Activated T-cell treated with anti-CD3 and anti-CD28 coated beads, Interleukin-2, amount 50 U/mL, for 72 hours (primary cell): ENCODE measurements at regions not wholly inside any gene's neighbourhood (a gene's known extent, or its start where the extent isn't known, plus 50 kb on each side); places are given as distances from the start of the nearest gene placed in this dataset.

ENCODE experiments used
- ATAC-seq, 2 donors: fragments of 150-1000 bp; cut with Tn5 transposase; replicated peaks in 1 of 2; 2 replicates each; pipeline ENCODE4 v1.10.0; 2021; ENCODE audit warnings: moderate library complexity in 2 of 2, mild to moderate bottlenecking in 1 of 2
- DNase-seq, 2 donors: peaks; one replicate each; pipeline ENCODE4 v3.0.0; 2021 to 2022; ENCODE audit warnings: mixed read lengths in 1 of 2
- H3K27ac Mint-ChIP-seq: one replicate; pipeline ENCODE4 v1.8.0; 2022; ENCODE audit warnings: mild to moderate bottlenecking, moderate library complexity, mixed read lengths
- H3K27me3 Mint-ChIP-seq: one replicate; pipeline ENCODE4 v1.8.0; 2022; ENCODE audit warnings: low read depth, mixed read lengths
- H3K36me3 Mint-ChIP-seq, 2 donors: one replicate each; pipeline ENCODE4 v1.8.0; 2022; ENCODE audit warnings: mixed read lengths in 2 of 2, mild to moderate bottlenecking in 1 of 2; ENCODE audit not compliant: insufficient read depth in 2 of 2
- H3K4me1 Mint-ChIP-seq: one replicate; pipeline ENCODE4 v1.8.0; 2022; ENCODE audit warnings: low read depth, mixed read lengths
- H3K4me3 Mint-ChIP-seq, 2 donors: one replicate each; pipeline ENCODE4 v1.8.0; 2022; ENCODE audit warnings: mild to moderate bottlenecking in 2 of 2, mixed read lengths in 2 of 2, moderate library complexity in 2 of 2
- H3K9me3 Mint-ChIP-seq, 2 donors: one replicate each; pipeline ENCODE4 v1.8.0; 2022; ENCODE audit warnings: mixed read lengths in 2 of 2

- Mint-ChIP-seq H3K9me3 (peaks cover 0 to 4% of the 10 kb centered on the region in 2 donors), H3K27me3 (no peaks in the 10 kb centered on the region), H3K4me1 (no peaks in the 10 kb centered on the region), H3K36me3 (no peaks in the 10 kb centered on the region), H3K4me3 (no peak overlapping the region), H3K27ac (no peak overlapping the region)
- ATAC-seq (no peak), DNase-seq (no peak)
Measured at GRCh38 chr4:35102066-35102465, 1142.2 kb downstream of the ARAP2 start.

GRCh38 chr4:35105486-35105885 lies 1138.8 kb downstream of the ARAP2 start:
- Mint-ChIP-seq H3K9me3 (peaks cover 4 to 5% of the 10 kb centered on the region in 2 donors), H3K27me3 (no peaks in the 10 kb centered on the region), H3K4me3 (no peak overlapping the region), H3K4me1 (no peaks in the 10 kb centered on the region), H3K36me3 (no peaks in the 10 kb centered on the region), H3K27ac (no peak overlapping the region)
- ATAC-seq (no peak), DNase-seq (no peak)

- no peak for ATAC-seq
- peaks cover 4 to 5% of the 10 kb centered on the region in 2 donors for H3K9me3 Mint-ChIP-seq
- no peak overlapping the region for H3K27ac Mint-ChIP-seq
- no peaks in the 10 kb centered on the region for H3K27me3 Mint-ChIP-seq
- no peaks in the 10 kb centered on the region for H3K36me3 Mint-ChIP-seq
- H3K4me3 Mint-ChIP-seq: no peak overlapping the region
- no peak for DNase-seq
- no peaks in the 10 kb centered on the region for H3K4me1 Mint-ChIP-seq
Measured at GRCh38 chr4:35106091-35106734, 1138.1 kb downstream of the ARAP2 start.

GRCh38 chr4:35124106-35124505 lies 1120.2 kb downstream of the ARAP2 start:
- no peaks in the 10 kb centered on the region for H3K27me3 Mint-ChIP-seq
- H3K27ac Mint-ChIP-seq: no peak overlapping the region
- H3K4me1 Mint-ChIP-seq: no peaks in the 10 kb centered on the region
- no peak overlapping the region for H3K4me3 Mint-ChIP-seq
- ATAC-seq: no peak
- peaks cover 0 to 2% of the 10 kb centered on the region in 2 donors for H3K9me3 Mint-ChIP-seq
- H3K36me3 Mint-ChIP-seq: no peaks in the 10 kb centered on the region
- no peak for DNase-seq

- Mint-ChIP-seq H3K27me3 (no peaks in the 10 kb centered on the region), H3K4me3 (no peak overlapping the region), H3K36me3 (no peaks in the 10 kb centered on the region), H3K9me3 (peaks cover 2% of the 10 kb centered on the region in 2 donors), H3K27ac (no peak overlapping the region), H3K4me1 (no peaks in the 10 kb centered on the region)
- DNase-seq: no peak
- no peak for ATAC-seq
Measured at GRCh38 chr4:35125995-35126712, 1118.2 kb downstream of the ARAP2 start.

- DNase-seq (no peak), ATAC-seq (no peak)
- no peaks in the 10 kb centered on the region for H3K27me3 Mint-ChIP-seq
- H3K4me1 Mint-ChIP-seq: no peaks in the 10 kb centered on the region
- H3K27ac Mint-ChIP-seq: no peak overlapping the region
- H3K4me3 Mint-ChIP-seq: no peak overlapping the region
- peaks cover 1 to 3% of the 10 kb centered on the region in 2 donors for H3K9me3 Mint-ChIP-seq
- H3K36me3 Mint-ChIP-seq: no peaks in the 10 kb centered on the region
Measured at GRCh38 chr4:35138449-35138848, 1105.9 kb downstream of the ARAP2 start.

- DNase-seq: no peak
- H3K27ac Mint-ChIP-seq: no peak overlapping the region
- no peaks in the 10 kb centered on the region for H3K4me1 Mint-ChIP-seq
- H3K4me3 Mint-ChIP-seq: no peak overlapping the region
- no peak for ATAC-seq
- H3K36me3 Mint-ChIP-seq: no peaks in the 10 kb centered on the region
- H3K9me3 Mint-ChIP-seq: peaks cover 4 to 11% of the 10 kb centered on the region in 2 donors
- no peaks in the 10 kb centered on the region for H3K27me3 Mint-ChIP-seq
Measured at GRCh38 chr4:35147761-35148160, 1096.6 kb downstream of the ARAP2 start.

GRCh38 chr4:35151816-35152572 lies 1092.3 kb downstream of the ARAP2 start:
- Mint-ChIP-seq H3K27me3 (no peaks in the 10 kb centered on the region), H3K4me1 (no peaks in the 10 kb centered on the region), H3K4me3 (no peak overlapping the region), H3K9me3 (peaks cover 6% of the 10 kb centered on the region in 2 donors), H3K36me3 (no peaks in the 10 kb centered on the region), H3K27ac (no peak overlapping the region)
- ATAC-seq: no peak
- no peak for DNase-seq

- Mint-ChIP-seq H3K27me3 (no peaks in the 10 kb centered on the region), H3K4me3 (no peak overlapping the region), H3K9me3 (peaks cover 2 to 3% of the 10 kb centered on the region in 2 donors), H3K27ac (no peak overlapping the region), H3K4me1 (no peaks in the 10 kb centered on the region), H3K36me3 (no peaks in the 10 kb centered on the region)
- ATAC-seq (no peak), DNase-seq (no peak)
Measured at GRCh38 chr4:35163168-35163567, 1081.1 kb downstream of the ARAP2 start.

GRCh38 chr4:35164063-35164462 lies 1080.3 kb downstream of the ARAP2 start:
- H3K4me3 Mint-ChIP-seq: no peak overlapping the region
- ATAC-seq (no peak), DNase-seq (no peak)
- H3K9me3 Mint-ChIP-seq: peaks cover 2 to 3% of the 10 kb centered on the region in 2 donors
- no peaks in the 10 kb centered on the region for H3K4me1 Mint-ChIP-seq
- H3K36me3 Mint-ChIP-seq: no peaks in the 10 kb centered on the region
- no peak overlapping the region for H3K27ac Mint-ChIP-seq
- no peaks in the 10 kb centered on the region for H3K27me3 Mint-ChIP-seq

GRCh38 chr4:35166466-35166865 lies 1077.8 kb downstream of the ARAP2 start:
- Mint-ChIP-seq H3K4me1 (no peaks in the 10 kb centered on the region), H3K9me3 (peaks cover 3% of the 10 kb centered on the region in 2 donors), H3K4me3 (no peak overlapping the region), H3K36me3 (no peaks in the 10 kb centered on the region), H3K27ac (no peak overlapping the region), H3K27me3 (no peaks in the 10 kb centered on the region)
- no peak for DNase-seq
- no peak for ATAC-seq

- no peak for DNase-seq
- Mint-ChIP-seq H3K4me3 (no peak overlapping the region), H3K9me3 (peaks cover 3 to 6% of the 10 kb centered on the region in 2 donors), H3K27me3 (no peaks in the 10 kb centered on the region), H3K36me3 (no peaks in the 10 kb centered on the region), H3K27ac (no peak overlapping the region), H3K4me1 (no peaks in the 10 kb centered on the region)
- ATAC-seq: no peak
Measured at GRCh38 chr4:35167385-35167784, 1076.9 kb downstream of the ARAP2 start.

GRCh38 chr4:35175487-35175886 lies 1068.8 kb downstream of the ARAP2 start:
- no peak for DNase-seq
- H3K4me1 Mint-ChIP-seq: no peaks in the 10 kb centered on the region
- H3K4me3 Mint-ChIP-seq: no peak overlapping the region
- no peaks in the 10 kb centered on the region for H3K36me3 Mint-ChIP-seq
- no peak overlapping the region for H3K27ac Mint-ChIP-seq
- peaks cover 5 to 7% of the 10 kb centered on the region in 2 donors for H3K9me3 Mint-ChIP-seq
- H3K27me3 Mint-ChIP-seq: no peaks in the 10 kb centered on the region
- ATAC-seq: no peak
